Colon (tissue), 2 donors: ENCODE measurements at regions not wholly inside any gene's neighbourhood (a gene's known extent, or its start where the extent isn't known, plus 50 kb on each side); places are given as distances from the start of the nearest gene placed in this dataset.

Experiments
- FAIRE-seq: peaks from 2 replicates; lab custom pipeline; 2012; peaks lifted over from hg19 to GRCh38; lab: Jason Lieb, UNC
- donor health status: control.
- donor health status: control.

DNA sequence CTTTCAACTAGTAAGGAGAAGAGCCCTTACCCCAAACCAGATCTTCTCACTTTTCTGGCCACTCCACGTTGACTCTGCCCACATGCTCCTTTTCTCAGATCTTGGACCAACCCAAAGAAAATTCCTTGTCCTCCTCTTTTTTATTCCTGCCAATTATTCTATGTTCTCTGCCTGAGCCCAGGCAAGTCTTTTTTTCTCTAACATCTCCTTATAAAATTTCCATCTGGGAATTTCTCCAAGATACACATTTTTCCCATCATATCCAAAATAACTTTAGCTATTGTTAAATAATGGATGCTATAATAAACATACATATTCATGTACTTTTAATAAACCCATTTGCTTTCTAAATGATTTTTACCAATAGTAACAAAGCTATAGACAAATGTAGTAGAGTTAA lies 726.0 kb upstream of the ZNF385D start:
- peak; percentile 64 for FAIRE-seq

- no peak for FAIRE-seq
Measured at GRCh38 chr3:22485954-22486353, 717.2 kb upstream of the UBE2E2 start.

DNA sequence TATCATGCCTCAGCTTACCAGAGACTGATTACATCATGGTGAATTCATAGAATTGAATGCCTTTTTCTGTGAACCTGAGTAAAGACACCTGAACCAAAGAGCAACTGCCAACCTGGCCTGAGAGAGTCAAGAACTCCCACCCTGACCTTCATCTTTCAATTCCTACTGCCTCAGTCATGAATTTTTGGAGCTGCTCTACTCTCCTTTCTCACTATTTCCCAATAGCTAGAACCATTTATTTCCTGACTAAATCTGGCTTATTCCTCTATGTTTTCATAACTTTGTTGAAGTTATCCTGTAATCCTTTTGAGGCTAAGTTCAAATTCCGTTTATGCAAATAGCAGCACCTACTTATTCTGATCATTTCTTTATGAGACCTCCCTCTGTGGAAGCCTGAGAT lies 712.4 kb upstream of the UBE2E2 start:
- FAIRE-seq: no peak

DNA sequence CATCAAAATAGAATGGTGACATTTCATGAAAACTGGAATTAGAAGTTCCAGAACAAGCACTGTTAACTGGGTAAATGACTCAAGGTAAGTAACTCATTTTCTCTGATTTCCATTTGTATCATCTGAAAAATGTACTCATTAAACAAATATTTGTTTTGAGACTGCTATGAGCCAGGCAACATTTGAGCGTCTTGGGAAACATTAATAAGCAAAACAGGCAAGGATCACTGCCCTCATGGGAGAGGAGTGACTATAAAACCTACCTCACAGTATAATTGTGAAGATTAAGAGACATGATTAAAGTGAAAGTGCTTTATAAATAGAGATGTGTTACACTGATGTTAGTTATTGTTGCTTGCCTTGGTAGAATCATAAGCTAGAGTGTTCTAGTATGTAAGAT lies 711.8 kb upstream of the UBE2E2 start:
- no peak for FAIRE-seq

DNA sequence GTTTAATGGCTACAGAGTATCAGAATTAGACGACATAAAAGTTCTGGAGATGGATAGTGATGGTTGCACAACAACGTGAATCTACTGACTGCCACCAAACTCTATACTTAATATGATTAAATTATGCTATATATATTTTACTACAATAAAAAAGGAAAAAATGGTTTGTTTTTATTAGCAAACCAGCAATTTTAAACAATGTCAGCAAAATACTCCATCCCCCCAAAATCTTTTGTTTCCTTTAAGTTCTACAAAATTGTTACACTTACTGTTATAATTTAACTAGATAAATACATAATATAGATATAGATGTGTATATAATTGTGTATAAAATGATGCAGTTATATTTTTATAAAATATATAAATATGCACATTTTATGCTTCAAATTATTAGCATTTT lies 710.8 kb upstream of the UBE2E2 start:
- no peak for FAIRE-seq

GRCh38 chr3:22495241-22495640 lies 707.9 kb upstream of the UBE2E2 start:
- no peak for FAIRE-seq

- no peak for FAIRE-seq
Measured at GRCh38 chr3:22495791-22496190, 707.3 kb upstream of the UBE2E2 start.

DNA sequence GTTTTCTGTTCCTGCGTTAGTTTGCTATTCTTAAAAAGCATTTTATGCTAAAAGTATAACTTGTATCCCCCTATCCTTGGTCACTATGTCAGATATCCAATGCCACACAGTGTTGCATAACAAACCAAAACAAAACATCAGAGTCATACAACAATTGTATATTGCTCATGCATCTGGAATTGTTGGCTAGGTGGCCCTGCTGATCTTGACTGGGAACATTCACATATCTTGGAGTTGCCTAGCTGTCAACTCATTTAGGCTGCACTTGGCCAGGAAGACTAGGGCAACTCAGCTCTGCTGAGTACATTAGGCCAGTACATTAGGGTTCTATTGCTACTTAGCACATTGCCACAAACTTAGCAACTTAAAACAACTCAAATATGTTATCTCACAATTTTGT lies 706.5 kb upstream of the UBE2E2 start:
- no peak for FAIRE-seq

DNA sequence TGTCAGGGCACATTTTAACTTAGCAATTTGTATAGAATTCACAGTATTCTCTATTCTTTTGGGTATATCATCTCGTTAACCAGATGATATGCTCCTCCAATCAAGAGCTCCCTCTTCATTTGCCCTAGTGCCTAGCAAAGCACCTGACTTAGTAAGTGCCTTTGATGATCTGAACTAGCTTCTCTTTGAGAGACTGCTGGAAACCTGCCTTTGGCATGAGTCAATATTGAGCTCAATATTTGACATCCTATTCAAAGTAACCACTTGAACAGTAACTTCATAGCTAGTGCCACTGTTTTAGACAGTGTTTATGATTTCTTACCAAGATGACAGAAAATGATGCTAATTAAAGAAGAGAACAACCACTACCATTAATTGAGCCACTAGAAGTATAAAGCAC lies 696.3 kb upstream of the UBE2E2 start:
- no peak for FAIRE-seq

DNA sequence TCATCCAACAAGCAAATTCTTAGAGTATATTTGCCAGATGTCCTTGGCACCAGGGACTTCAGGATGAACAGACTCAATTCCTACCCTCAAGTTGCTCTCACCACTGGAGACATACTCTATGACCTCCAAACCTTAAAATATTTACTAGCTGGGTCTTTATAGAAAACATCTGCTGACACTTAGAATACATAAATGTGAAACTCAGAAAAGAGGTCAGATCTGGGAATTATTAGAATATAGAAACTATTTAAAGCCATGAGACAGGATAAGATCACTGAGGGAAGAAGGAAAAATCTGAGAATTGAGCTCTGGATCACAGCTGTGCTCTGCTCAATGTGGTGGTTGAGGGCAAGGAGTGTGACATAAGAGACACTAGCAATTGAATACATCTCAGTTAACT lies 695.4 kb upstream of the UBE2E2 start:
- no peak for FAIRE-seq

DNA sequence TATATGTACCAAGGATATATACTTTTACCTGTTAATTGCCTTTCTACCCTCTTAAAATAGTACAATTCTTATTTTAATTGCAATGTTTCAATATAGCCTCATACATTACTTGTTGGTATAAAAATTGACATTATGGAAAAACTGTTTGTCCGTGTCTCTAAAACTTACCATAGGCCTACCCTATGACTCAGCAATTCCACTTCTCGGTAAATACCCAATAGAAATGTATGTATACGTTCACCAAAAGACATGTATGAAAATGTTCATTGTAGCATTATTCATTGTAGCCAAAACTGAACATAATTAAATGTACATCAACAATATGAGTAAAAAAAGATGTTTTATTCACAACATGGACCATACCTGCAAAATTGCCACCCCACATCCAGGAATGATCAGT lies 679.2 kb upstream of the UBE2E2 start:
- no peak for FAIRE-seq

DNA sequence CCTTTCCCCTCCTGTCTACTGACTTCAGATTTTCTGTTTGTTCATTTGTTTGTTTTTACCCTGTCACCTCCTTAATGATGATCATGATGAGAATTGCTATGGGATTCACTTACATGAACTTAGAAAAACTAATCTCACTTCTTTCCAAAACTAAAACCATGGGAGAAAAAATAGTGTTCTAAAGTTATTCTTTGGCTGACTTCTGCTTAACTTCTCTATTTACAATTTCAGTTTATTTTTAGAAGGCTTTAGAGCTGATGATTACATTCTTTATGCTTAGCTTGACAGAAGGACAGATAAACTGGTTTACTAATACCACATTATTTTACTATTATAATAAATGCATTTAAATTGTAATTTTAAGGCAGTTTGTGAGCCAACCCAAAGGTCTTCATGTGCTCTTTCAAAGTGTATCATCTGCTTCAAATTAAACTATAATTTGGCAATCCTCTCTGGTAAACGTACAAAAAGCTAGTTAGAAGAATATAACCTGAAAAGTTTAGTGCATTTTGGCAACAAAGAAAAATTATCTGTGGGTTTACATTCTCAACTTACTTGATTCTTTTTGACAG lies 676.8 kb upstream of the UBE2E2 start:
- FAIRE-seq: no peak

DNA sequence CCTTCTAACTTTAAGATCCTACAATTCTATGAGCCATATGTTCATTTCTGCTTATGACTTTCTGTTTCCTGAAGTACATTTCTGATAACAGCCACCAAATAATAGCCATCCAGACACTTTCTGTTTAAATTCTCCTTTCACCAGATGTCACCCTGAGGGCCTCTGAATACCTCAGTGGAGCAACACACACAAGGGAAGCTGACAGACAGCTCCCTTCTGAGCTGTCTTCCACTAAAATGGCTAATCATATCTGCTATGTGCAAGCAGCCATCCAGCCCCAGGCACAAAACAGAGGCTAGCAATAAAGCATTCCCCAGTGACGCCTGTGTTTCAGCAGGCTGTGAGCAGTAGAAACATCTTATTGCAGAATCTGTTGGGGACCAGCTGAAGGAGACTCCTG lies 666.6 kb upstream of the UBE2E2 start:
- FAIRE-seq: no peak

GRCh38 chr3:22537560-22537959 lies 665.6 kb upstream of the UBE2E2 start:
- no peak for FAIRE-seq

DNA sequence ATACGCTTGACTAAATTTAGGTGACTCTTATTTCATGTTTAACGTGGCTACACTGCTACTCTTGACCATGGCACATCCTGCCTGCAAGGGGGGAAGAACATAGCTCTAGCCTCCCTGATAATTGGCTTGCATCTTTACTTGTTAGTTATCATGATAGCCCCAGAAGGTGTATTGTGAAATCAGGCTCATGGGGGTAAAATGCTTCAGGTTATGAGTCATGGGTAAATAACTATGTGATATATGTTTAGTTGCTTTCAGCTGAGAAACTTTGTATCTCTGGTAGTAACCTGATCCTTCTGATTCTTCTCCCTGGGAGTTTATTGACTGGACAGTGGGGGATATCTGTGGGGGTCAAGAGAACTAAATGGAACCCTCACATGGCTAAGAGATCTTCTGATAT lies 660.8 kb upstream of the UBE2E2 start:
- no peak for FAIRE-seq

GRCh38 chr3:22555753-22556435 lies 647.2 kb upstream of the UBE2E2 start:
- no peak for FAIRE-seq

GRCh38 chr3:22565393-22565792 lies 637.7 kb upstream of the UBE2E2 start:
- FAIRE-seq: no peak

GRCh38 chr3:22568285-22568684 lies 634.8 kb upstream of the UBE2E2 start:
- FAIRE-seq: no peak

- FAIRE-seq: no peak
Measured at GRCh38 chr3:22569570-22569969, 633.6 kb upstream of the UBE2E2 start.

DNA sequence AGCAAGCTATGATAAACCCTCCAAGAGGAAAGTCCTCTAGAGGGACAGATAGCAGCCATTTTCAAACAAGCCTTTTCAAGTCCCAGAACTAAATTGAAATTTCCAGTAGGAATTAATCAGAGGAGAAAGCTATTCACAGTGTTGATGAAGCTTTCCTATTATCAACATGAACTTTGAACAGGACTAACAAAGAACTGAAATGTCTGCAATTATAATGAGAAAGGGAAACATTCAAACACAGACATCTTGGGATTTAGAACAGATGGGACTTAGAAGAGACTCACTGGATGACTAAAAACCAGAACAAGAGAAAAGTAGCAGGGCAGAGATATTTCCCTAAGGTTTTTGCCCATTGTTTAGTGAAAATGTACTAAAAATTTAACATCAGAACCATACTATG lies 622.1 kb upstream of the UBE2E2 start:
- FAIRE-seq: no peak

GRCh38 chr3:22582266-22582665 lies 620.9 kb upstream of the UBE2E2 start:
- FAIRE-seq: no peak

GRCh38 chr3:22585504-22585903 lies 617.6 kb upstream of the UBE2E2 start:
- no peak for FAIRE-seq

- no peak for FAIRE-seq
Measured at GRCh38 chr3:22585911-22586310, 617.2 kb upstream of the UBE2E2 start.

DNA sequence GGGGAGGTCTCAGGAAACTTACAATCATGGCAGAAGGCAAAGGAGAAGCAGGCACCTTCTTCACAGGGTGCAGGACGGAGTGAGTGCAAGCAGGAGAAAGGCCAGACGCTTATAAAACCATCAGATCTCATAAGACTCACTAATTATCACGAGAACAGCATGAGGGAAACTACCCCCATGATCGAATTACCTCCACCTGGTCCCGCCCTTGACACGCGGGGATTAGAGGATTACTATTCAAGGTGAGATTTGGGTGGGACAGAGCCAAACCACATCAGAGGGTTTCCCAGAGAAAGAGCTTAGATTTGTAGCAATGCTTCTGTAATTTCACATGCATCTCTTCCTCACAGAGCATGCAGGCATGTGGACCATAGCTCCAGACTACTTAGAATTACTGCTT lies 615.7 kb upstream of the UBE2E2 start:
- FAIRE-seq: no peak

GRCh38 chr3:22593638-22594037 lies 609.5 kb upstream of the UBE2E2 start:
- no peak for FAIRE-seq
